ENCODE measurements at regions not wholly inside any gene's neighbourhood (a gene's known extent, or its start where the extent isn't known, plus 50 kb on each side); places are given as distances from the start of the nearest gene placed in this dataset.

GRCh38 chr14:60589442-60589841 lies 59.8 kb downstream of the SIX1 start:
- TF ChIP-seq FOS (IDR thresholded peaks at IDR 0.05; ENCODE audit: low read depth, low read length), result no peak
- no peak for TF ChIP-seq CHD1 (IDR thresholded peaks at IDR 0.05; ENCODE audit: low read depth, low read length)
- no peak for TF ChIP-seq MAFK (IDR thresholded peaks at IDR 0.05; ENCODE audit: low read depth, low read length)
- no peak for TF ChIP-seq RAD21 (IDR thresholded peaks at IDR 0.05; ENCODE audit: low read length)
- Histone ChIP-seq H3K56ac (ENCODE audit: extremely low read depth, insufficient read depth, low read length) (no peak overlapping the region), H2AK5ac (ENCODE audit: low read depth, low read length) (no peak overlapping the region), H3K4me3 (ENCODE audit: insufficient read depth, low read depth, low read length) (no peak overlapping the region), H3K23ac (ENCODE audit: low read depth, low read length) (no peak overlapping the region), H3K4me1 (ENCODE audit: control insufficient read depth, insufficient read depth, low read length) (0 out of 2 replicates have a peak, but pooled peaks cover 2% of the 10 kb centered on the region), H3K9me1 (ENCODE audit: insufficient read depth, low read length) (no peaks in the 10 kb centered on the region), H2BK120ac (ENCODE audit: low read depth, low read length) (no peak overlapping the region), H3K4me2 (ENCODE audit: low read depth, low read length) (no peak overlapping the region), H4K5ac (ENCODE audit: low read depth, low read length) (no peak overlapping the region), H3K14ac (replicated peaks; ENCODE audit: low read depth, low read length) (no peak overlapping the region), H2BK20ac (ENCODE audit: low read depth, low read length) (no peak overlapping the region), H2AFZ (replicated peaks; ENCODE audit: low read length, poor library complexity) (no peak overlapping the region), H3K9ac (ENCODE audit: low read depth, low read length) (no peak overlapping the region), H3K27me3 (ENCODE audit: control insufficient read depth, insufficient read depth, low read length) (no peaks in the 10 kb centered on the region), H2BK5ac (ENCODE audit: low read depth, low read length, poor library complexity, severe bottlenecking) (no peak overlapping the region), H2AK9ac (replicated peaks; ENCODE audit: low read depth, low read length, poor library complexity) (no peak overlapping the region), H3K9me3 (ENCODE audit: control insufficient read depth, insufficient read depth, low read length) (no peaks in the 10 kb centered on the region), H3K36me3 (ENCODE audit: control insufficient read depth, insufficient read depth, low read length) (no peaks in the 10 kb centered on the region), H3K27ac (ENCODE audit: insufficient read depth, low read length) (no peak overlapping the region), H4K91ac (ENCODE audit: insufficient read depth, low read depth, low read length) (no peak overlapping the region), H3K4ac (ENCODE audit: low read depth, low read length) (no peak overlapping the region), H2BK15ac (ENCODE audit: low read depth, low read length) (no peak overlapping the region), H3K18ac (ENCODE audit: low read depth, low read length) (no peak overlapping the region), H3K79me1 (ENCODE audit: low read depth in 1 of 2, low read length in 2 of 2) (no peaks in the 10 kb centered on the region), H4K20me1 (ENCODE audit: insufficient read depth, low read length) (no peaks in the 10 kb centered on the region), H4K8ac (ENCODE audit: low read depth in 2 of 2, low read length in 2 of 2) (no peak overlapping the region)
- POLR2A ChIA-PET (ENCODE audit: unreplicated experiment), result no interaction called here
- ATAC-seq (ENCODE audit: low read depth) (no peak), DNase-seq (no peak)
- no CpG with 5 or more reads among the region's 1 CpG for WGBS, 2 experiments (ENCODE audit: extremely low coverage in 2 of 2, insufficient read length in 1 of 2)
- in situ Hi-C loops (cut with MboI; ENCODE audit: low sequenced_read_pairs) (no loop called here), intact Hi-C loops (cut with micrococcal nuclease) (no loop called here), dilution Hi-C loops (cut with HindIII; ENCODE audit: low sequenced_read_pairs, unreplicated experiment) (no loop called here)
- CTCF ChIA-PET, result no interaction called here
- BruUV-seq (replicated peaks), result no TSS peak

All from IMR-90 (cell line).